ENCODE measurements at regions not wholly inside any gene's neighbourhood (a gene's known extent, or its start where the extent isn't known, plus 50 kb on each side); places are given as distances from the start of the nearest gene placed in this dataset.

DNA sequence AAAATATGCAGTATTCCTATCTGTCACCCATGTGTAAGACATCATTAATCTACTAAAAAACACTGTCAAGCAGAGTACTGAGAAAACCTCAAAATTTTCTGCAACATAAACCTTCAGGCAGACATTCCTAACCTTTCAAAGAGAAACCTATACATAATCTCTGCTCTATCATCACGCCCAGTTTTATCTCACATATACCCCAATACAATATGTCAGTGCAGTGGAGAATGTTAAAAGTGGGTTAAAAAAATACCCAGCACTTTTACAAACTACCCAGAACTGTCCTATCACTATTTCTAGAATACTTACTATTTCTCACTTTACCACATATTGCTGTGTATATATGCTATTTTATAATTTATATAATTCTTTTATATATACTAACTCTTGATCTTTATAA lies 922.0 kb upstream of the SORCS1 start:
- Histone ChIP-seq H4K20me1 (ENCODE audit: control insufficient read depth, insufficient read depth, low read length, poor library complexity, severe bottlenecking) (no peaks in the 10 kb centered on the region), H2AFZ (ENCODE audit: insufficient read depth, low read depth, low read length, poor library complexity, severe bottlenecking) (no peak overlapping the region), H3K9ac (ENCODE audit: low read length) (no peak overlapping the region), H3K4me3 (ENCODE audit: control extremely low read depth in 1 of 5, extremely low read depth in 1 of 5, insufficient read depth in 1 of 5, low read depth in 2 of 5, low read length in 4 of 5) (no peak overlapping the region), H3K27me3 (replicated peaks in 1 of 4; ENCODE audit: control extremely low read depth in 1 of 4, control insufficient read depth in 3 of 4, insufficient read depth in 4 of 4, low read length in 3 of 4) (no peaks in the 10 kb centered on the region), H3K9me3 (ENCODE audit: control extremely low read depth in 1 of 3, control insufficient read depth in 2 of 3, insufficient read depth in 1 of 3, low read length in 2 of 3) (no peaks in the 10 kb centered on the region), H3K79me2 (ENCODE audit: control insufficient read depth, insufficient read depth, low read length) (no peaks in the 10 kb centered on the region), H3K27ac (ENCODE audit: low read length in 2 of 2) (no peak overlapping the region), H3K4me1 (ENCODE audit: control insufficient read depth in 2 of 2, insufficient read depth in 2 of 2, low read length in 2 of 2) (no peaks in the 10 kb centered on the region), H3K36me3 (replicated peaks in 1 of 2; ENCODE audit: control extremely low read depth in 1 of 2, control insufficient read depth in 1 of 2, extremely low read depth in 1 of 2, insufficient read depth in 2 of 2, low read length in 1 of 2) (no peaks in the 10 kb centered on the region), H3K4me2 (replicated peaks; ENCODE audit: low read depth, low read length, poor library complexity, severe bottlenecking) (no peak overlapping the region)
- intact Hi-C loops (cut with micrococcal nuclease), result no loop called here
- H3K27ac Mint-ChIP-seq, result no peak overlapping the region
- ChIA-PET CTCF (no interaction called here), POLR2A (no interaction called here)
- ATAC-seq (ENCODE audit: low read depth) (no peak), DNase-seq (no peak)
- H3K9me3 Mint-ChIP-seq (ENCODE audit: insufficient read depth), result no peaks in the 10 kb centered on the region
- H3K4me3 Mint-ChIP-seq, result no peak overlapping the region
- WGBS (ENCODE audit: insufficient coverage), result no CpG with 5 or more reads among the region's 1 CpG
- no peaks in the 10 kb centered on the region for H3K4me1 Mint-ChIP-seq
- no peak for TF ChIP-seq EZH2 (IDR thresholded peaks at IDR 0.05; ENCODE audit: borderline replicate concordance, insufficient read depth, low read depth, low read length, poor library complexity, severe bottlenecking)
- TF ChIP-seq, protein P1, sequence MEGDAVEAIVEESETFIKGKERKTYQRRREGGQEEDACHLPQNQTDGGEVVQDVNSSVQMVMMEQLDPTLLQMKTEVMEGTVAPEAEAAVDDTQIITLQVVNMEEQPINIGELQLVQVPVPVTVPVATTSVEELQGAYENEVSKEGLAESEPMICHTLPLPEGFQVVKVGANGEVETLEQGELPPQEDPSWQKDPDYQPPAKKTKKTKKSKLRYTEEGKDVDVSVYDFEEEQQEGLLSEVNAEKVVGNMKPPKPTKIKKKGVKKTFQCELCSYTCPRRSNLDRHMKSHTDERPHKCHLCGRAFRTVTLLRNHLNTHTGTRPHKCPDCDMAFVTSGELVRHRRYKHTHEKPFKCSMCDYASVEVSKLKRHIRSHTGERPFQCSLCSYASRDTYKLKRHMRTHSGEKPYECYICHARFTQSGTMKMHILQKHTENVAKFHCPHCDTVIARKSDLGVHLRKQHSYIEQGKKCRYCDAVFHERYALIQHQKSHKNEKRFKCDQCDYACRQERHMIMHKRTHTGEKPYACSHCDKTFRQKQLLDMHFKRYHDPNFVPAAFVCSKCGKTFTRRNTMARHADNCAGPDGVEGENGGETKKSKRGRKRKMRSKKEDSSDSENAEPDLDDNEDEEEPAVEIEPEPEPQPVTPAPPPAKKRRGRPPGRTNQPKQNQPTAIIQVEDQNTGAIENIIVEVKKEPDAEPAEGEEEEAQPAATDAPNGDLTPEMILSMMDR (IDR thresholded peaks at IDR 0.05), result no peak
- no peaks in the 10 kb centered on the region for H3K27me3 Mint-ChIP-seq

DNA sequence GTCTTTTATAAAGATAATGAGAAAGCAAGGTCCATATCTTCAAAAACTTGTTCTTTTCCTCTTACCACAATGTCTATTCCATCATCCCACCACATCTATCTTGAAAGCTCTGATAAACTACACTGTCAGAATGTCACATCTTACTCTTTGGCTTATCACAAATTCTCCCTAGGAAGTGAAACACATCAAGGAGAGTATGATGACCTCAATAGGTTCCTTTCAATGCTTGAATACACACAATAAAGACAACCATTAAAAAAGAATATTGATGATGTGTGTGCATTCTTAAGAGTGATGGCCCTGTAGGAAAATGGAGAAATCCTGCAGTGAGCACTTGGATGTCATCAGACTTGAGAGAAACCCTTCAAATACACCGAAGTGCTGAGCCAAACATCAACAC lies 918.1 kb upstream of the SORCS1 start:
- no peaks in the 10 kb centered on the region for H3K36me3 ChIP-seq (replicated peaks in 1 of 2; ENCODE audit: control extremely low read depth in 1 of 2, control insufficient read depth in 1 of 2, extremely low read depth in 1 of 2, insufficient read depth in 2 of 2, low read length in 1 of 2)
- no peaks in the 10 kb centered on the region for H3K27me3 ChIP-seq (replicated peaks in 1 of 4; ENCODE audit: control extremely low read depth in 1 of 4, control insufficient read depth in 3 of 4, insufficient read depth in 4 of 4, low read length in 3 of 4)
- no peak overlapping the region for H2AFZ ChIP-seq (ENCODE audit: insufficient read depth, low read depth, low read length, poor library complexity, severe bottlenecking)
- no peaks in the 10 kb centered on the region for H3K4me1 ChIP-seq (ENCODE audit: control insufficient read depth in 2 of 2, insufficient read depth in 2 of 2, low read length in 2 of 2)
- no peak overlapping the region for H3K27ac Mint-ChIP-seq
- ChIA-PET CTCF (no interaction called here), POLR2A (no interaction called here)
- no peak overlapping the region for H3K4me2 ChIP-seq (replicated peaks; ENCODE audit: low read depth, low read length, poor library complexity, severe bottlenecking)
- no CpG with 5 or more reads among the region's 1 CpG for WGBS (ENCODE audit: insufficient coverage)
- H3K4me1 Mint-ChIP-seq, result no peaks in the 10 kb centered on the region
- peaks cover 2% of the 10 kb centered on the region for H3K9me3 Mint-ChIP-seq (ENCODE audit: insufficient read depth)
- intact Hi-C loops (cut with micrococcal nuclease), result no loop called here
- no peaks in the 10 kb centered on the region for H3K9me3 ChIP-seq (ENCODE audit: control extremely low read depth in 1 of 3, control insufficient read depth in 2 of 3, insufficient read depth in 1 of 3, low read length in 2 of 3)
- no peak overlapping the region for H3K4me3 ChIP-seq (ENCODE audit: control extremely low read depth in 1 of 5, extremely low read depth in 1 of 5, insufficient read depth in 1 of 5, low read depth in 2 of 5, low read length in 4 of 5)
- TF ChIP-seq, protein P1 (IDR thresholded peaks at IDR 0.05), result no peak
- no peak for TF ChIP-seq EZH2 (IDR thresholded peaks at IDR 0.05; ENCODE audit: borderline replicate concordance, insufficient read depth, low read depth, low read length, poor library complexity, severe bottlenecking)
- DNase-seq (no peak), ATAC-seq (ENCODE audit: low read depth) (no peak)
- H3K27me3 Mint-ChIP-seq, result no peaks in the 10 kb centered on the region
- no peaks in the 10 kb centered on the region for H3K79me2 ChIP-seq (ENCODE audit: control insufficient read depth, insufficient read depth, low read length)
- no peak overlapping the region for H3K9ac ChIP-seq (ENCODE audit: low read length)
- H3K27ac ChIP-seq (ENCODE audit: low read length in 2 of 2), result no peak overlapping the region
- H4K20me1 ChIP-seq (ENCODE audit: control insufficient read depth, insufficient read depth, low read length, poor library complexity, severe bottlenecking), result no peaks in the 10 kb centered on the region
- no peak overlapping the region for H3K4me3 Mint-ChIP-seq

All from B cell (primary cell).